ENCODE measurements at regions not wholly inside any gene's neighbourhood (a gene's known extent, or its start where the extent isn't known, plus 50 kb on each side); places are given as distances from the start of the nearest gene placed in this dataset.

- TF ChIP-seq CTCF (conservative IDR thresholded peaks at IDR 0.05; ENCODE audit: low read length) (peak; percentile 62), EZH2phosphoT487 (IDR thresholded peaks at IDR 0.05; ENCODE audit: borderline replicate concordance, low read depth, low read length) (no peak)
- no peaks in the 10 kb centered on the region for H3K4me1 ChIP-seq (ENCODE audit: insufficient read depth, low read length, poor library complexity, severe bottlenecking)
- BruUV-seq (replicated peaks), result no TSS peak
- CTCF ChIA-PET (ENCODE audit: unreplicated experiment), result no interaction called here
- DNase-seq (ENCODE audit: low spot score), result peak; percentile 3
- POLR2A ChIA-PET, result interaction anchor here (0.6 to 1.3 kb wide), 2 partner anchors 10 to 58 kb away, joined by 4 read pairs; no protein-coding TSS in a partner anchor
- no peak overlapping the region for H3K27ac ChIP-seq (ENCODE audit: low read depth, low read length, poor library complexity, severe bottlenecking)
- no peaks in the 10 kb centered on the region for H3K36me3 ChIP-seq (ENCODE audit: insufficient read depth, low read length)
- no peaks in the 10 kb centered on the region for H3K79me2 ChIP-seq (ENCODE audit: insufficient read depth, low read depth, low read length)
- no peak overlapping the region for H3K4me3 ChIP-seq (ENCODE audit: low read depth, low read length, poor library complexity, severe bottlenecking)
- no peaks in the 10 kb centered on the region for H3K9me3 ChIP-seq (ENCODE audit: low read length)
- H3K9me2 ChIP-seq (ENCODE audit: insufficient read depth, low read length), result no peaks in the 10 kb centered on the region
- H3K4me2 ChIP-seq (ENCODE audit: low read length), result no peak overlapping the region
- H2AFZ ChIP-seq (ENCODE audit: low read length), result no peak overlapping the region
- H4K20me1 ChIP-seq (ENCODE audit: insufficient read depth, low read length), result no peaks in the 10 kb centered on the region
- intact Hi-C loops (cut with micrococcal nuclease; ENCODE audit: unreplicated experiment), result no loop called here
Measured at GRCh38 chr5:41637869-41638268, 127.5 kb upstream of the PLCXD3 start.

GRCh38 chr5:41637424-41637823, 127.0 kb upstream of the PLCXD3 start:
- no TSS peak for BruUV-seq (replicated peaks)
- intact Hi-C loops (cut with micrococcal nuclease; ENCODE audit: unreplicated experiment), result no loop called here
- H3K4me2 ChIP-seq (ENCODE audit: low read length), result no peak overlapping the region
- H3K9me3 ChIP-seq (ENCODE audit: low read length), result no peaks in the 10 kb centered on the region
- no peak for TF ChIP-seq CTCF (conservative IDR thresholded peaks at IDR 0.05; ENCODE audit: low read length)
- TF ChIP-seq EZH2phosphoT487 (IDR thresholded peaks at IDR 0.05; ENCODE audit: borderline replicate concordance, low read depth, low read length), result no peak
- H3K9me2 ChIP-seq (ENCODE audit: insufficient read depth, low read length), result no peaks in the 10 kb centered on the region
- H4K20me1 ChIP-seq (ENCODE audit: insufficient read depth, low read length), result no peaks in the 10 kb centered on the region
- no peak for DNase-seq (ENCODE audit: low spot score)
- no peaks in the 10 kb centered on the region for H3K79me2 ChIP-seq (ENCODE audit: insufficient read depth, low read depth, low read length)
- no peak overlapping the region for H3K27ac ChIP-seq (ENCODE audit: low read depth, low read length, poor library complexity, severe bottlenecking)
- H2AFZ ChIP-seq (ENCODE audit: low read length), result no peak overlapping the region
- H3K4me3 ChIP-seq (ENCODE audit: low read depth, low read length, poor library complexity, severe bottlenecking), result no peak overlapping the region
- H3K36me3 ChIP-seq (ENCODE audit: insufficient read depth, low read length), result no peaks in the 10 kb centered on the region
- no peaks in the 10 kb centered on the region for H3K4me1 ChIP-seq (ENCODE audit: insufficient read depth, low read length, poor library complexity, severe bottlenecking)
- POLR2A ChIA-PET, result interaction anchor here (0.6 kb wide), 1 partner anchor 58 kb away, joined by 4 read pairs; no protein-coding TSS in a partner anchor
- CTCF ChIA-PET (ENCODE audit: unreplicated experiment), result no interaction called here

GRCh38 chr5:41636605-41637004, 126.2 kb upstream of the PLCXD3 start:
- no peaks in the 10 kb centered on the region for H4K20me1 ChIP-seq (ENCODE audit: insufficient read depth, low read length)
- H3K27ac ChIP-seq (ENCODE audit: low read depth, low read length, poor library complexity, severe bottlenecking), result no peak overlapping the region
- DNase-seq (ENCODE audit: low spot score), result peak; percentile 8
- no peaks in the 10 kb centered on the region for H3K9me3 ChIP-seq (ENCODE audit: low read length)
- intact Hi-C loops (cut with micrococcal nuclease; ENCODE audit: unreplicated experiment), result no loop called here
- CTCF ChIA-PET (ENCODE audit: unreplicated experiment), result no interaction called here
- H3K4me1 ChIP-seq (ENCODE audit: insufficient read depth, low read length, poor library complexity, severe bottlenecking), result no peaks in the 10 kb centered on the region
- H3K4me2 ChIP-seq (ENCODE audit: low read length), result no peak overlapping the region
- no peak overlapping the region for H2AFZ ChIP-seq (ENCODE audit: low read length)
- H3K79me2 ChIP-seq (ENCODE audit: insufficient read depth, low read depth, low read length), result no peaks in the 10 kb centered on the region
- no peak for TF ChIP-seq EZH2phosphoT487 (IDR thresholded peaks at IDR 0.05; ENCODE audit: borderline replicate concordance, low read depth, low read length)
- peak; percentile 40; the same call in 1 of the 2 replicates for TF ChIP-seq CTCF (conservative IDR thresholded peaks at IDR 0.05; ENCODE audit: low read length)
- H3K36me3 ChIP-seq (ENCODE audit: insufficient read depth, low read length), result no peaks in the 10 kb centered on the region
- no peak overlapping the region for H3K4me3 ChIP-seq (ENCODE audit: low read depth, low read length, poor library complexity, severe bottlenecking)
- POLR2A ChIA-PET, result no interaction called here
- H3K9me2 ChIP-seq (ENCODE audit: insufficient read depth, low read length), result no peaks in the 10 kb centered on the region
- no TSS peak for BruUV-seq (replicated peaks)
